ENCODE measurements at regions not wholly inside any gene's neighbourhood (a gene's known extent, or its start where the extent isn't known, plus 50 kb on each side); places are given as distances from the start of the nearest gene placed in this dataset.
A peak's percentile ranks its signal among the peaks of the same experiment; 100 is the strongest.
"Not testable (repeated sequence)": the region's sequence is repeated elsewhere in the genome, so short reads cannot be mapped to it uniquely, and the experiment has no call there.

GRCh38 chr16:48961546-48961945 lies 320.1 kb downstream of the CBLN1 start:
- DNase-seq (ENCODE audit: low read depth), result no peak
- TF ChIP-seq, protein P1, sequence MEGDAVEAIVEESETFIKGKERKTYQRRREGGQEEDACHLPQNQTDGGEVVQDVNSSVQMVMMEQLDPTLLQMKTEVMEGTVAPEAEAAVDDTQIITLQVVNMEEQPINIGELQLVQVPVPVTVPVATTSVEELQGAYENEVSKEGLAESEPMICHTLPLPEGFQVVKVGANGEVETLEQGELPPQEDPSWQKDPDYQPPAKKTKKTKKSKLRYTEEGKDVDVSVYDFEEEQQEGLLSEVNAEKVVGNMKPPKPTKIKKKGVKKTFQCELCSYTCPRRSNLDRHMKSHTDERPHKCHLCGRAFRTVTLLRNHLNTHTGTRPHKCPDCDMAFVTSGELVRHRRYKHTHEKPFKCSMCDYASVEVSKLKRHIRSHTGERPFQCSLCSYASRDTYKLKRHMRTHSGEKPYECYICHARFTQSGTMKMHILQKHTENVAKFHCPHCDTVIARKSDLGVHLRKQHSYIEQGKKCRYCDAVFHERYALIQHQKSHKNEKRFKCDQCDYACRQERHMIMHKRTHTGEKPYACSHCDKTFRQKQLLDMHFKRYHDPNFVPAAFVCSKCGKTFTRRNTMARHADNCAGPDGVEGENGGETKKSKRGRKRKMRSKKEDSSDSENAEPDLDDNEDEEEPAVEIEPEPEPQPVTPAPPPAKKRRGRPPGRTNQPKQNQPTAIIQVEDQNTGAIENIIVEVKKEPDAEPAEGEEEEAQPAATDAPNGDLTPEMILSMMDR (conservative IDR thresholded peaks at IDR 0.05; ENCODE audit: low read depth, low read length), result no peak

GRCh38 chr16:48960830-48961229 lies 320.8 kb downstream of the CBLN1 start:
- H3K4me3 ChIP-seq (ENCODE audit: low read length), result no peak overlapping the region
- no peak for DNase-seq (ENCODE audit: low read depth)
- TF ChIP-seq, protein P1 (conservative IDR thresholded peaks at IDR 0.05; ENCODE audit: low read depth, low read length), result no peak

More at GRCh38 chr16:48961546-48961945, 320.1 kb downstream of the CBLN1 start:
- H3K4me3 ChIP-seq (ENCODE audit: low read length), result no peak overlapping the region

GRCh38 chr16:48959747-48960146 lies 321.9 kb downstream of the CBLN1 start:
- DNase-seq (ENCODE audit: low read depth), result no peak

GRCh38 chr16:48959204-48959603 lies 322.4 kb downstream of the CBLN1 start:
- TF ChIP-seq, protein P1 (conservative IDR thresholded peaks at IDR 0.05; ENCODE audit: low read depth, low read length), result no peak
- DNase-seq (ENCODE audit: low read depth), result peak; percentile 32
- H3K4me3 ChIP-seq (ENCODE audit: low read length), result no peak overlapping the region

More at GRCh38 chr16:48959747-48960146, 321.9 kb downstream of the CBLN1 start:
- TF ChIP-seq, protein P1 (conservative IDR thresholded peaks at IDR 0.05; ENCODE audit: low read depth, low read length), result no peak
- no peak overlapping the region for H3K4me3 ChIP-seq (ENCODE audit: low read length)

DNA sequence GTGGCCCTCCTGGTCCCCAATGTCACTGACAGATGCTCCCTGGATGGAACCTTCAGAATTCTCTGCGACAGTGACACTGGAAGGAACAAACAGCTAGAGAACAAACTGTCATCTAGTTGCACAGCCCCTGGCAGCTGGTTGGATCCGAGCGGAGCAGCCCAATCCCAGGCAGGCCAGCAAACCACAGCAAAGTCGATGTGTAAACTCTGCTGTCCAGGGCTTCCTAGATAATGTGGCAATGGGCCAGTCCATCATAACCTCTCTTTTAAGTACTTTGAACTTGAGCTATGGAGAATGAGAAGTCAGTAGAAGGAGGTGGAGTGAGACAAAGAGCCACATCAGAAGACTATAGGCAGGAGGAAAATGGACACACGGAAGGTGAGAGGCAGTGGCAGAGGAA lies 323.0 kb downstream of the CBLN1 start:
- TF ChIP-seq, protein P1 (conservative IDR thresholded peaks at IDR 0.05; ENCODE audit: low read depth, low read length), result no peak
- DNase-seq (ENCODE audit: low read depth), result no peak

GRCh38 chr16:48956620-48957019 lies 325.0 kb downstream of the CBLN1 start:
- no peak overlapping the region for H3K4me3 ChIP-seq (ENCODE audit: low read length)
- DNase-seq (ENCODE audit: low read depth), result no peak
- TF ChIP-seq, protein P1 (conservative IDR thresholded peaks at IDR 0.05; ENCODE audit: low read depth, low read length), result no peak

More for the DNA sequence above, 323.0 kb downstream of the CBLN1 start:
- no peak overlapping the region for H3K4me3 ChIP-seq (ENCODE audit: low read length)

DNA sequence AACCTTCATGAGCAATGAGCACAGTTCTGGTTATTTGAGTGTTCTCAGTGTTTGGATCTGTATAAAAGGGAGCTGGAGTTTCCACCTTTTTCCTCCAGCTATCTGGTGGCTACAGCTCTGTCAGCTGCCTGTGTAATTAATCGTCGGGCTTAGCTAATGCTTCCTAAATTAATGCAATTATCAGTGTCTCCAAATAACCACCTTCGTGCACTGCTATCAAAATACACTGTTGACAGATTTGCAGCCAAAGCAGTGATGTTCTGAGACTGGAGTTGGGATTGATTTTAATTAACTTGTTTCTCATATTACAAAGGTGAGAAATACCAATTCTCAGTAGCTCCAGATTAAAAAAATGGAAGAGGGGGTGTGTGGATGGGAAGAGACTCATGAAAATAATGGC lies 325.8 kb downstream of the CBLN1 start:
- DNase-seq (ENCODE audit: low read depth), result no peak
- TF ChIP-seq, protein P1 (conservative IDR thresholded peaks at IDR 0.05; ENCODE audit: low read depth, low read length), result no peak
- H3K4me3 ChIP-seq (ENCODE audit: low read length), result no peak overlapping the region

GRCh38 chr16:48951621-48952125 lies 330.0 kb downstream of the CBLN1 start:
- not testable (repeated sequence) for DNase-seq (ENCODE audit: low read depth); H3K4me3 ChIP-seq (ENCODE audit: low read length)

All from retinal pigment epithelial cell (primary cell).